Fibroblast of lung (primary cell): ENCODE measurements at regions not wholly inside any gene's neighbourhood (a gene's known extent, or its start where the extent isn't known, plus 50 kb on each side); places are given as distances from the start of the nearest gene placed in this dataset.

Experiments used
- CTCF ChIP-seq, 2 donors: IDR thresholded peaks in 1 of 2; conservative IDR thresholded peaks in 1 of 2; 1 replicate in 1 of 2; 2 replicates in 1 of 2; pipeline ENCODE4 v1.5.1; 2011 to 2012; ENCODE audit warnings: low read length in 2 of 2, control low read depth in 1 of 2, inconsistent platforms in 1 of 2, low read depth in 1 of 2, mild to moderate bottlenecking in 1 of 2
- EZH2 ChIP-seq: IDR thresholded peaks from 2 replicates; pipeline ENCODE4 v1.5.1; 2012; ENCODE audit warnings: low read length, control low read depth, mild to moderate bottlenecking; ENCODE audit errors: missing control alignments

DNA sequence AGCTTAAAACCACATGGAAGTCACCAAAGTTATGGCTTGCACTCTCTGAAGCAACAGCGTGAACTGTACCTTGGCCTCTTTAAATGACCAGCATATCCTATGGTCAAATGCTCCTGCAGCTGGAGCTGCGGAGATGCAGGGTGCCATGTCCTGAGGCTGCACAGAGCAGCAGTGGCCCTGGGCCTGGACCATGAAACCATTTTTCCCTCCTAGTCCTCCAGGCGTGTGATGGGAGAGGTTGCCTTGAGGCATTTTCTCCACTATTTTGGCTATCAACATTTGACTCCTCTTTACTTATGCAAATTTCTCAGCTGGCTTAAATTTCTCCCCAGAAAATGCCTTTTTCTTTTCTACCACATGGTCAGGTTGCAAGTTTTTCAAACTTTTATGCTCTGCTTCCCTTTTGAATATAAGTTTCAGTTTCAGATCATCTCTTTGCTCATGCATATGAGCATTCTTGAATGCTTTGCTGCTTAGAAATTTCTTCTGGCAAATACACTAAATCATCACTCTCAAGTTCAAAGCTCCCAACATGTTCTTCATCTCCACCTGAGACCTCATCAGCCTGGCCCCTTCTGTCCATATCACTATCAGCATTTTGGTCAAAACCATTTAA, 82.9 kb upstream of the TMEFF2 start:
- TF ChIP-seq CTCF (conservative IDR thresholded peaks at IDR 0.05 in 1 of 2, IDR thresholded peaks at IDR 0.05 in 1 of 2; ENCODE audit: low read depth in 1 of 2, low read length in 2 of 2) (no peak), EZH2 (no peak)
